BLaER1 (cell line): ENCODE measurements at regions not wholly inside any gene's neighbourhood (a gene's known extent, or its start where the extent isn't known, plus 50 kb on each side); places are given as distances from the start of the nearest gene placed in this dataset.

Experiments
- H3K27ac ChIP-seq: shearing (Covaris generic); formaldehyde crosslinking; 2 replicates; pipeline ENCODE4 v1.8.1; 2022
- H3K27me3 ChIP-seq: shearing (Covaris generic); formaldehyde crosslinking; 2 replicates; pipeline ENCODE4 v1.8.1; 2022
- H3K36me3 ChIP-seq: shearing (Covaris generic); formaldehyde crosslinking; 2 replicates; pipeline ENCODE4 v1.8.1; 2022
- H3K4me1 ChIP-seq: shearing (Covaris generic); formaldehyde crosslinking; 2 replicates; pipeline ENCODE4 v1.8.1; 2022
- H3K4me2 ChIP-seq: shearing (Covaris generic); formaldehyde crosslinking; 2 replicates; pipeline ENCODE4 v1.8.1; 2022
- H3K4me3 ChIP-seq: shearing (Covaris generic); formaldehyde crosslinking; 2 replicates; pipeline ENCODE4 v1.8.1; 2022
- H3K9ac ChIP-seq: shearing (Covaris generic); formaldehyde crosslinking; 2 replicates; pipeline ENCODE4 v1.8.1; 2022
- H3K9me3 ChIP-seq: shearing (Covaris generic); formaldehyde crosslinking; 2 replicates; pipeline ENCODE4 v1.8.1; 2022
- H4K20me1 ChIP-seq: shearing (Covaris generic); formaldehyde crosslinking; 2 replicates; pipeline ENCODE4 v1.8.1; 2022
- Cebpa-rat ChIP-seq: shearing (Covaris generic); IDR thresholded peaks from 2 replicates; pipeline ENCODE4 v1.8.1; 2022

- no peak overlapping the region for H3K27ac ChIP-seq
- H3K9ac ChIP-seq, result no peak overlapping the region
- no peak for TF ChIP-seq Cebpa-rat
- no peak overlapping the region for H3K4me3 ChIP-seq
- H4K20me1 ChIP-seq, result no peaks in the 10 kb centered on the region
- peaks cover 27% of the 10 kb centered on the region for H3K4me1 ChIP-seq
- H3K36me3 ChIP-seq, result no peaks in the 10 kb centered on the region
- no peaks in the 10 kb centered on the region for H3K27me3 ChIP-seq
- no peaks in the 10 kb centered on the region for H3K9me3 ChIP-seq
- H3K4me2 ChIP-seq, result no peak overlapping the region
Measured at GRCh38 chr20:52789716-52790115, 182.4 kb upstream of the TSHZ2 start.

- no peak overlapping the region for H3K4me3 ChIP-seq
- peaks cover 27% of the 10 kb centered on the region for H3K4me1 ChIP-seq
- no peak overlapping the region for H3K9ac ChIP-seq
- no peaks in the 10 kb centered on the region for H3K9me3 ChIP-seq
- no peaks in the 10 kb centered on the region for H4K20me1 ChIP-seq
- no peaks in the 10 kb centered on the region for H3K36me3 ChIP-seq
- H3K27me3 ChIP-seq, result no peaks in the 10 kb centered on the region
- H3K4me2 ChIP-seq, result no peak overlapping the region
- no peak overlapping the region for H3K27ac ChIP-seq
- no peak for TF ChIP-seq Cebpa-rat
Measured at GRCh38 chr20:52787962-52788361, 184.2 kb upstream of the TSHZ2 start.

- Histone ChIP-seq H3K4me2 (peak overlapping the region; percentile 49; the same call in 1 of the 2 replicates), H3K9me3 (no peaks in the 10 kb centered on the region), H3K27me3 (no peaks in the 10 kb centered on the region), H3K4me1 (peaks cover 27% of the 10 kb centered on the region), H3K36me3 (no peaks in the 10 kb centered on the region), H3K4me3 (no peak overlapping the region), H3K27ac (no peak overlapping the region), H3K9ac (no peak overlapping the region), H4K20me1 (no peaks in the 10 kb centered on the region)
- no peak for TF ChIP-seq Cebpa-rat
Measured at GRCh38 chr20:52787216-52787615, 184.9 kb upstream of the TSHZ2 start.

- no peaks in the 10 kb centered on the region for H3K27me3 ChIP-seq
- no peak overlapping the region for H3K27ac ChIP-seq
- no peak for TF ChIP-seq Cebpa-rat
- peaks cover 19% of the 10 kb centered on the region for H3K4me1 ChIP-seq
- no peaks in the 10 kb centered on the region for H3K36me3 ChIP-seq
- H3K9me3 ChIP-seq, result no peaks in the 10 kb centered on the region
- H3K9ac ChIP-seq, result no peak overlapping the region
- H3K4me2 ChIP-seq, result no peak overlapping the region
- H3K4me3 ChIP-seq, result no peak overlapping the region
- no peaks in the 10 kb centered on the region for H4K20me1 ChIP-seq
Measured at GRCh38 chr20:52785679-52786078, 186.5 kb upstream of the TSHZ2 start.

- H3K27ac ChIP-seq, result no peak overlapping the region
- no peak overlapping the region for H3K4me2 ChIP-seq
- no peak overlapping the region for H3K9ac ChIP-seq
- no peaks in the 10 kb centered on the region for H3K36me3 ChIP-seq
- TF ChIP-seq Cebpa-rat, result no peak
- H3K4me1 ChIP-seq, result peaks cover 11% of the 10 kb centered on the region
- H3K4me3 ChIP-seq, result no peak overlapping the region
- H3K9me3 ChIP-seq, result no peaks in the 10 kb centered on the region
- H4K20me1 ChIP-seq, result no peaks in the 10 kb centered on the region
- no peaks in the 10 kb centered on the region for H3K27me3 ChIP-seq
Measured at GRCh38 chr20:52783769-52784168, 188.4 kb upstream of the TSHZ2 start.

GRCh38 chr20:52780462-52780861 is 191.7 kb upstream of the TSHZ2 start:
- H3K4me2 ChIP-seq, result no peak overlapping the region
- H3K4me1 ChIP-seq, result no peaks in the 10 kb centered on the region
- no peaks in the 10 kb centered on the region for H3K27me3 ChIP-seq
- no peak overlapping the region for H3K4me3 ChIP-seq
- no peaks in the 10 kb centered on the region for H3K9me3 ChIP-seq
- H3K9ac ChIP-seq, result no peak overlapping the region
- no peaks in the 10 kb centered on the region for H4K20me1 ChIP-seq
- no peak overlapping the region for H3K27ac ChIP-seq
- H3K36me3 ChIP-seq, result no peaks in the 10 kb centered on the region
- TF ChIP-seq Cebpa-rat, result no peak

GRCh38 chr20:52779125-52779524 is 193.0 kb upstream of the TSHZ2 start:
- Histone ChIP-seq H3K27me3 (no peaks in the 10 kb centered on the region), H3K9me3 (no peaks in the 10 kb centered on the region), H4K20me1 (no peaks in the 10 kb centered on the region), H3K4me3 (no peak overlapping the region), H3K4me2 (no peak overlapping the region), H3K36me3 (no peaks in the 10 kb centered on the region), H3K9ac (no peak overlapping the region), H3K4me1 (no peaks in the 10 kb centered on the region), H3K27ac (no peak overlapping the region)
- no peak for TF ChIP-seq Cebpa-rat

- no peaks in the 10 kb centered on the region for H3K36me3 ChIP-seq
- no peaks in the 10 kb centered on the region for H3K9me3 ChIP-seq
- no peak overlapping the region for H3K9ac ChIP-seq
- H3K27ac ChIP-seq, result no peak overlapping the region
- H3K27me3 ChIP-seq, result no peaks in the 10 kb centered on the region
- TF ChIP-seq Cebpa-rat, result no peak
- no peaks in the 10 kb centered on the region for H4K20me1 ChIP-seq
- H3K4me3 ChIP-seq, result no peak overlapping the region
- H3K4me1 ChIP-seq, result no peaks in the 10 kb centered on the region
- H3K4me2 ChIP-seq, result no peak overlapping the region
Measured at GRCh38 chr20:52777171-52777570, 195.0 kb upstream of the TSHZ2 start.

- Histone ChIP-seq H3K27me3 (no peaks in the 10 kb centered on the region), H3K36me3 (no peaks in the 10 kb centered on the region), H3K27ac (no peak overlapping the region), H4K20me1 (no peaks in the 10 kb centered on the region), H3K9ac (no peak overlapping the region), H3K4me1 (no peaks in the 10 kb centered on the region), H3K4me2 (no peak overlapping the region), H3K4me3 (no peak overlapping the region), H3K9me3 (no peaks in the 10 kb centered on the region)
- no peak for TF ChIP-seq Cebpa-rat
Measured at GRCh38 chr20:52775786-52776185, 196.4 kb upstream of the TSHZ2 start.

- Histone ChIP-seq H3K27ac (no peak overlapping the region), H3K9ac (no peak overlapping the region), H3K4me3 (no peak overlapping the region), H3K4me1 (no peaks in the 10 kb centered on the region), H4K20me1 (no peaks in the 10 kb centered on the region), H3K36me3 (no peaks in the 10 kb centered on the region), H3K4me2 (no peak overlapping the region), H3K9me3 (no peaks in the 10 kb centered on the region), H3K27me3 (no peaks in the 10 kb centered on the region)
- no peak for TF ChIP-seq Cebpa-rat
Measured at GRCh38 chr20:52768694-52769093, 203.5 kb upstream of the TSHZ2 start.
